NOMO-1 treated with DMSO at 0.1 percent for 48 hours (cell line): ENCODE measurements at regions not wholly inside any gene's neighbourhood (a gene's known extent, or its start where the extent isn't known, plus 50 kb on each side); places are given as distances from the start of the nearest gene placed in this dataset.
"Not testable (repeated sequence)": the region's sequence is repeated elsewhere in the genome, so short reads cannot be mapped to it uniquely, and the experiment has no call there.

Experiments
- DNase-seq: peaks from one replicate; lab custom pipeline; 2025; ENCODE audit not compliant: unreplicated experiment; lab: John Stamatoyannopoulos, UW

GRCh38 chr18:29928081-29928480 lies 1114.5 kb downstream of the DSC3 start:
- DNase-seq, result no peak

GRCh38 chr18:29925566-29925965 lies 1117.0 kb downstream of the DSC3 start:
- no peak for DNase-seq

DNA sequence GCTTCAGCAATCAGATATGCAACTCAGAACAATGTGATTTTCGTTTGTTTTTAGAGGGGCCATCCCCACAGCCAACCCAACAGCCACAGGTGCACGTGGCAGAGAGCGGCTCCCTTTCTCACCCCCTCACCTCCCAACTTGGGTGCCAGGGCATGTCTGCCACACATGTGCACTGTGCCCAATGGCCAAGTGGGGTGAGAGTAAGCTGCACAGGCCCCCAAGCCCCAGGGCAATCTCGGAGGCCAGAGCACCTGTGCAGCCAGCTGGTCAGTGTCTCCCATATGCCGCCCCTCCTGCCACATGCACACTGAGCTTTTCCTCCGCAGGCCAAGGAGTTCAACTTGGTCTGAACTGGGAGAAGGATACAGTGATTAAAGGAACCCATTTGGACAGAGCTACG lies 1130.2 kb downstream of the DSC3 start:
- DNase-seq, result no peak

- no peak for DNase-seq
These were observed 1149.5 kb downstream of the DSC3 start for GRCh38 chr18:29892960-29893558.

GRCh38 chr18:29883114-29883513 lies 1159.4 kb downstream of the DSC3 start:
- DNase-seq, result no peak

DNA sequence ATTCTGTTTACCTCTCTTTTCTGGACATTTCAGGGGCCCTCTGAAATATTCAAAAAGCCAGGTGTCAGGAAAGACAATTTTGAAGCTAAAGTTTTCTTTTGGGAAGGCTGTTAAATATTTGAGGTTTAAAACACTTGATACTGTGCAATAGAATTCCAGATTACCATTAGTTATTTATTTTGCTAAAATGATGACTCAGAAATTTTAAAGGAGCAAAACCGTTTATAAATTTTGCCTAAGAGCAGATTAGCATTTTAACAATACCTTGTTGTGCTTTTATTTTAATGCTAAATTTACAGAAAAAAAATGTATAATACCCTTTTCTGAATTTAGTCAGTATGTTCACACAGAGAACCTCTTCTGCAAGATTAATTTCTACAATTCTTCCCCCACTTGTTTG lies 1159.9 kb downstream of the DSC3 start:
- no peak for DNase-seq

DNA sequence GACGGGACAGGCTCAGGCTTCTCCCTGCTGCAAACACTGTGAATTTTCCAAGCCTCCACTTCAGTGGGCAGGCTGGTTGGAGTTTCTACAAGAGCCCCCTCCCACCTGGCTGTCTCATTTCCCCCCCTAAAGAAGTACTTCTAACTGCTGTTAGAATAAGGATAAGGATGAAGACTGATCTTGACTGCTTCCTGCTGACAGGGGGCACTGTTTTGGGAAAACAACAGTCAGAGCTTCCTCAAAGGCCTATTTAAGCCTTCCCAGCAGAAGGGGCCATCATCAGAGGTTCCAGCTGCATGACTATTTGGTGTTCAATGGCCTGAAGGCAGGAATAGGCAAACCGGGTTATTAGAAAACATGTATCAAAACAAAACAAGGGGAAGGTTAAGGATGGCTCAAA lies 1162.8 kb downstream of the DSC3 start:
- no peak for DNase-seq

DNA sequence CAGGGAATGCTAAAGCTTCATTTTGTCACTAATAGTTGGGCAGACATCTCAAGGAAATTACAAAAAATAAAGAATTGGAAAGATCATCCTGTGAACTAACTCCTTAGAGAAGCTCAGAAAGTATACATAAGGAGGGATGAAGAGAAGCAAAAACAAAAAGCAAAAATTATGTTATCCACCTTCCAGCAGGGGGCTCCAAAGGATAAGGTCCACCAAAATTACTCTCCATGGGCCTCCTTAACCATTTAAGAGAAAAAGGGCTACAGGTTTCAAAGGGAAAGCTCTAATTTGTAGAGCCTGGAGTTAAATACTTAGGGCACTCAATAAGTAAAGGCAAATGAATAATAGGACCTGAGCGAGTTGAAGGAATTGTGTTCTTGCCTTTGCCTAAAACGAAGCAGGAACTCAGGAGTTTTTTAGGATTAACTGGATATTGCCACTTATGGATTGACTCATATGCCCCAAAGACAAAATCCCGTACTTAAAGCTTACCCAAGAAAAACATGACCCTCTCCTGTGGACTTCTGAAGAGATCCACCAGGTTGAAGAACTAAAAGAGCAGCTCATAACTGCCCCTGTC lies 1167.9 kb downstream of the DSC3 start:
- peak; percentile 17 for DNase-seq

DNA sequence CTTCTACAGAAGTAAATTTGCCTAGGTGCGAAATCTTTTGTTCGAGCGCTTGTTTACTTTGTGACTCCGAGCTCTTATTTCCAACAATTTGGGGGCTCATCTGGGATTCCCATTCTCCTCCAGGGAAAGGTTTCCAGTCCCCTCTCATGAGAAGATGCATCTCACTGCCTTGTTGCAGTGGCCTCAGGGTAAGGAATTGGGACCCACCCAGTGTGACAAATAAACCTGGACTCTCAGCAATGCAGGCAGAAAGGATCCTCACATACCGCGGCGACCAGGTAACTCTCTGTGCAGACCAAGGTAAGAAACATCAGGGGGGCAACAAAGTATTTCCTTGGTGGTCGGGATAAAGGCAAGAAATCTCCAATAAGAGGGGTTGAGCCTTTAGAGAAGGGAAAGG lies 1169.3 kb downstream of the DSC3 start:
- no peak for DNase-seq

DNA sequence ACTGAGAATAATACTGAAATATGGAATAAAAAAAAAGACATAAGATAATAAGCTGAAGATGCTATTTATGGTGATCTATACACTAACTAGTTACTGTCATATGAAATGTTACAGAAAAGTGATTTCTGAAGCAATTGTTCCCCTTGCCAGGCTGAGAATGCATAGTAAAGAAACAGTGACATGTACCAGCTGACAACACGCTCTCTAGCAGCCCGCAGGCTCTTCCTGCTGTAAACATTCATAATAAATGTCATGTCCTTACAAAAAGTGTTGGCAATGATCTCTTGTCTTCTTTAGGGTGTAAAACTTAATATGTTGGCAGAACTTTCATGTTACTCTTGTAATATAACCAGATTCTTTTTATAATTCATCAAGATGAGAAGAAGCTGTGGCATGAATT lies 1171.3 kb downstream of the DSC3 start:
- no peak for DNase-seq

- DNase-seq, result no peak
These were observed 1179.7 kb downstream of the DSC3 start for GRCh38 chr18:29862824-29863223.

DNA sequence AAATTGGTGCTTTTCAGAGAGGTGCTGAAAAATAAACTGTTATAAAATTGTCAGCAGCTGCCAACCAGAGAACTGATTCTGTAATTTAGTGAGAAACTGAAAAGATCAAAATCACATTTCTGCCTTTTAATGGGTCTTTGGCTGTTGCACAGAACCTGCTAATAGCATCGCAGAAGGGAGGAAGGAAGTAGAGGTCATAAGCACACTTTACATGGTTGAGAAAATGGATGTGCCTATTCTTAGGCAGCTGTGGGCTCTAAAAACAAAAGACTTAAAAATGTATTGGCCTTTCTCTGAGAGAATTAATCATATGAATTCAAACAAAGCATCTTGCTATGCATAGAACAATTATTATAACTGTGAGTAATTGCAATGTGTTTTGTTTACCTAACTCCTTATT lies 1186.9 kb downstream of the DSC3 start:
- DNase-seq, result no peak

GRCh38 chr18:29853126-29853525 lies 1189.4 kb downstream of the DSC3 start:
- DNase-seq, result no peak

DNA sequence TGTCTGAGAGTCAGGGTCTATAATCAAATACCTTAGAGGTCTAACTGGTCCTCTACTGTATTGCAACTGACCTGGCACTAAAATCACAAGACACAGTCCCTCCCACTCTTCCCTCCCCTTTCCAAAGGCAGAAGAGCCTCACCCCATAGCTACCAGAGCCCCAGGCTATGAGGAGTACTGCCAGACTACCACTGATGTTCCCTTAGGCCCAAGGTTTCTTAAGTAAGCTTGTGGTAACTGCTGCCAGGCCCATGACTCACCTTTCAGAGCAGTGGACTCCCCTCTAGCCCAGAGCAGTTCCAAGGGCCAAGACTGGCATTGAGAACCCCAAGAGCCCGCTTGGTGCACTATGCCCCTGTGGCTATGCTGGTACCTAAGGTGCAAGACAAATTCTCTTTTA lies 1193.4 kb downstream of the DSC3 start:
- DNase-seq, result no peak

GRCh38 chr18:29841631-29842030 lies 1200.9 kb downstream of the DSC3 start:
- no peak for DNase-seq

- DNase-seq, result no peak
These were observed 1202.5 kb downstream of the DSC3 start for GRCh38 chr18:29840089-29840488.

DNA sequence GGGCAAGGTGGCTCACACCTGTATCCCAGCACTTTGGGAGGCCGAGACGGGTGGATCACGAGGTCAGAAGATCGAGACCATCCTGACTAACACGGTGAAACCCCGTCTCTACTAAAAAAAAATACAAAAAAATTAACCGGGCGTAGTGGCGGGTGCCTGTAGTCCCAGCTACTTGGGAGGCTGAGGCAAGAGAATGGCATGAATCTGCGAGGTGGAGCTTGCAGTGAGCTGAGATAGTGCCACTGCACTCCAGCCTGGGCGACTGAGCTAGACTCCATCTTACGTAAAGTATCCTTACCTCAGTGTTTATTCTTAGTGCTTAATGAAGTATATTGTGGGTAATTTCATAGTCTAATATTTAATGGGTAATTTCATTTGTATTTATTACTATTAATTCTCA lies 1203.6 kb downstream of the DSC3 start:
- not testable (repeated sequence) for DNase-seq

DNA sequence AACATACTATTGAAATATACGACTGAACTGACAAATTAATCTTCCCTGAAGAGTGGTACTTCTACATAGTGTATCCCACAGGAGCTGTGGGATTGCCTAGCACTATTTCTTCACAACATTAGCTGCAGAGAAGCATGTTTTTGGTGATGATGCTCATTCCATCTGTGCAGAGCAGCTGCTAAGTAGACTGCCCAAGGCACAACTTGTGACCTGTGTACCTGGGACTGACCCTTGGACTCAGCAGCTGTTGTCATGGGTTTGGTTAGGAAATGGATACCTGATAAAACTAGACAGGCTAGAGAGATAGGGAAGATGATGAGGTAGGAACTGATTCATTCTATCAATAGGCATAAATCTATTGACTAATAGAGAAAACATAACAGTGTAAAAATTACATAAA lies 1204.0 kb downstream of the DSC3 start:
- no peak for DNase-seq

- no peak for DNase-seq
These were observed 1218.9 kb downstream of the DSC3 start for GRCh38 chr18:29823671-29824070.

GRCh38 chr18:29821544-29821943 lies 1221.0 kb downstream of the DSC3 start:
- DNase-seq, result no peak

- DNase-seq, result no peak
These were observed 1231.0 kb downstream of the DSC3 start for GRCh38 chr18:29811519-29811918.

- DNase-seq, result no peak
These were observed 1261.7 kb downstream of the DSC3 start for GRCh38 chr18:29780816-29781215.

GRCh38 chr18:29779096-29779495 lies 1263.4 kb downstream of the DSC3 start:
- no peak for DNase-seq
